ENCODE measurements at regions not wholly inside any gene's neighbourhood (a gene's known extent, or its start where the extent isn't known, plus 50 kb on each side); places are given as distances from the start of the nearest gene placed in this dataset.

DNA sequence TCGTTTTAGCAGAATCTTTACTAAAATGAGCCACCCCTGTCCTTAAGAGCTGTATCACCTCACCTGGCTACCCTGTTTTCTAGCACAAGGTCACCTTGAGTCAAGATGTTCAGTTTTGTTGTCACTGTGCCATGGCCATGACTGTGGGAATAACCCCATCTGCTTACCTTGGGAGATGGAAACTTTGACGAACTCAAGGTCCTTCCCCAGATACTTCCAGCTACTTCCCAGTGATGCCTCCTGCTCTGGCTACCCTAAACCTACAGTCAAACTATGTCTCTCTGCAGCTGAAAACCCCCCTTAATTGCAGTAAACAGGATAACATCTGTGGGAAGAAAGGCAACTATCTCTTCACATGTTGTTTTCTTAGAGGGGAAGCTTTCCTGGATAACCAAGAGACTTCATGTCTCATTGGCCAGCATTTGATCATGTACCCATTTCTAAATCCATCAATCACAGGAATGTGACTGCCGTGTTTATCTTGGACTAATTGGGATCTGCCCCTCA lies 89.5 kb upstream of the C1orf21 start:
- TF ChIP-seq FOSL1 (CRISPR knock-in tag; IDR thresholded peaks at IDR 0.05; ENCODE audit: borderline replicate concordance) (no peak), POLR2A (IDR thresholded peaks at IDR 0.05; ENCODE audit: insufficient read depth in 1 of 2, low read depth in 2 of 2, low read length in 2 of 2) (no peak), ZBTB40 (IDR thresholded peaks at IDR 0.05) (no peak), ZBTB40 (CRISPR knock-in tag; IDR thresholded peaks at IDR 0.05) (no peak), ELF1 (CRISPR knock-in tag; IDR thresholded peaks at IDR 0.05) (no peak), MAFK (conservative IDR thresholded peaks at IDR 0.05 in 1 of 2, IDR thresholded peaks at IDR 0.05 in 1 of 2; ENCODE audit: low read length in 2 of 2) (no peak), CC2D1A (CRISPR knock-in tag; IDR thresholded peaks at IDR 0.05) (no peak), CBFB (CRISPR knock-in tag; IDR thresholded peaks at IDR 0.05) (no peak), NR2F6 (IDR thresholded peaks at IDR 0.05) (no peak), NR2F6 (CRISPR knock-in tag; IDR thresholded peaks at IDR 0.05) (no peak), ZNF704 (CRISPR knock-in tag; IDR thresholded peaks at IDR 0.05; ENCODE audit: borderline replicate concordance) (no peak), EZH2 (conservative IDR thresholded peaks at IDR 0.05; ENCODE audit: low read depth, low read length) (no peak), JUN (CRISPR knock-in tag; IDR thresholded peaks at IDR 0.05) (no peak), MYC (CRISPR knock-in tag; IDR thresholded peaks at IDR 0.05; ENCODE audit: borderline replicate concordance) (no peak), WIZ (CRISPR knock-in tag; IDR thresholded peaks at IDR 0.05) (no peak)
- TF ChIP-seq, protein P1, sequence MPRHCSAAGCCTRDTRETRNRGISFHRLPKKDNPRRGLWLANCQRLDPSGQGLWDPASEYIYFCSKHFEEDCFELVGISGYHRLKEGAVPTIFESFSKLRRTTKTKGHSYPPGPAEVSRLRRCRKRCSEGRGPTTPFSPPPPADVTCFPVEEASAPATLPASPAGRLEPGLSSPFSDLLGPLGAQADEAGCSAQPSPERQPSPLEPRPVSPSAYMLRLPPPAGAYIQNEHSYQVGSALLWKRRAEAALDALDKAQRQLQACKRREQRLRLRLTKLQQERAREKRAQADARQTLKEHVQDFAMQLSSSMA (CRISPR knock-in tag; IDR thresholded peaks at IDR 0.05), result no peak
